Osteoblast (primary cell): ENCODE measurements at regions not wholly inside any gene's neighbourhood (a gene's known extent, or its start where the extent isn't known, plus 50 kb on each side); places are given as distances from the start of the nearest gene placed in this dataset.
A peak's percentile ranks its signal among the peaks of the same experiment; 100 is the strongest.

Experiments
- DNase-seq: peaks from one replicate; pipeline ENCODE4 v3.0.0; 2011; ENCODE audit warnings: low spot score, mixed read lengths; ENCODE audit not compliant: insufficient read length; ENCODE audit errors: missing footprints
- H2AFZ ChIP-seq: 2 replicates; pipeline ENCODE4 v1.6.0; 2011; ENCODE audit warnings: mild to moderate bottlenecking, low read length
- H3K27ac ChIP-seq: 2 replicates; pipeline ENCODE4 v1.5.1; 2011; ENCODE audit warnings: mild to moderate bottlenecking, low read depth, low read length, moderate library complexity
- H3K27me3 ChIP-seq: 2 replicates; pipeline ENCODE4 v1.6.0; 2012; ENCODE audit warnings: mild to moderate bottlenecking, control low read depth, inconsistent platforms, low read length, moderate library complexity; ENCODE audit not compliant: insufficient read depth
- H3K36me3 ChIP-seq: 2 replicates; pipeline ENCODE4 v1.5.1; 2011; ENCODE audit warnings: mild to moderate bottlenecking, low read length, control low read depth, moderate library complexity; ENCODE audit not compliant: insufficient read depth
- H3K4me1 ChIP-seq: 2 replicates; pipeline ENCODE4 v1.5.1; 2011; ENCODE audit warnings: mild to moderate bottlenecking, low read length, control low read depth, moderate library complexity; ENCODE audit not compliant: insufficient read depth
- H3K4me2 ChIP-seq: 2 replicates; pipeline ENCODE4 v1.6.0; 2011; ENCODE audit warnings: mild to moderate bottlenecking, low read length; ENCODE audit not compliant: insufficient read depth
- H3K4me3 ChIP-seq: fragments of 200-600 bp; sonication (generic); 3 replicates; pipeline ENCODE4 v1.5.1; 2012; ENCODE audit warnings: mild to moderate bottlenecking, low read length, inconsistent platforms; ENCODE audit not compliant: insufficient read depth
- H3K79me2 ChIP-seq: 2 replicates; pipeline ENCODE4 v1.6.0; 2012; ENCODE audit warnings: mild to moderate bottlenecking, low read length, control low read depth, inconsistent platforms; ENCODE audit not compliant: insufficient read depth
- H3K9me3 ChIP-seq: 2 replicates; pipeline ENCODE4 v1.5.1; 2011; ENCODE audit warnings: low read depth, low read length, control low read depth
- H4K20me1 ChIP-seq: 2 replicates; pipeline ENCODE4 v1.6.0; 2012; ENCODE audit warnings: mild to moderate bottlenecking, low read length, control low read depth; ENCODE audit not compliant: insufficient read depth
- TF ChIP-seq, protein P1 (sequence below): IDR thresholded peaks from 2 replicates; pipeline ENCODE4 v1.5.1; 2011; ENCODE audit warnings: mild to moderate bottlenecking, low read depth, low read length, moderate library complexity; ENCODE audit errors: extremely low read depth

DNA sequence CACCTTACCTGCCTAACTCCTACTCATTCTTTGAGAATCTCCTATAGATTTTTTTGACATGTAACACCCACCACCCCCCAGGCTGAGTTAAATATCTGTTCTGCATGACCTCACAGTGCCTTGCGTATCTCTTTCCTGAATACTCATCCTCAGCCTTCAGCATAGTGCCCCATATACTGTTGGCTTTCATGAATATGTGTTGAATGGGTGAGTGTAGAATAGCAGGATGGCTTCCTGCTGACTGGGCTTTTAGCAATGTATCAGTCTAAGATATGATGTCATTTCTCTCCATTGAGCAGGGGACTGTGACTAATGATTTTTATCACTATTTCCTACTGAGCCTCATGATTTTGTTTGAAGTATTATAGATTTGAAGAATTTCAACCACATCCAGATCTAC, 361.6 kb upstream of the MARCKS start:
- no peak for DNase-seq
- Histone ChIP-seq H3K4me2 (no peak overlapping the region), H3K4me3 (no peak overlapping the region), H2AFZ (no peak overlapping the region), H3K79me2 (no peaks in the 10 kb centered on the region), H3K27ac (peak overlapping the region; percentile 51), H3K27me3 (no peaks in the 10 kb centered on the region), H3K4me1 (peaks cover 11% of the 10 kb centered on the region), H3K9me3 (no peaks in the 10 kb centered on the region), H3K36me3 (no peaks in the 10 kb centered on the region), H4K20me1 (no peaks in the 10 kb centered on the region)
- TF ChIP-seq, protein P1, sequence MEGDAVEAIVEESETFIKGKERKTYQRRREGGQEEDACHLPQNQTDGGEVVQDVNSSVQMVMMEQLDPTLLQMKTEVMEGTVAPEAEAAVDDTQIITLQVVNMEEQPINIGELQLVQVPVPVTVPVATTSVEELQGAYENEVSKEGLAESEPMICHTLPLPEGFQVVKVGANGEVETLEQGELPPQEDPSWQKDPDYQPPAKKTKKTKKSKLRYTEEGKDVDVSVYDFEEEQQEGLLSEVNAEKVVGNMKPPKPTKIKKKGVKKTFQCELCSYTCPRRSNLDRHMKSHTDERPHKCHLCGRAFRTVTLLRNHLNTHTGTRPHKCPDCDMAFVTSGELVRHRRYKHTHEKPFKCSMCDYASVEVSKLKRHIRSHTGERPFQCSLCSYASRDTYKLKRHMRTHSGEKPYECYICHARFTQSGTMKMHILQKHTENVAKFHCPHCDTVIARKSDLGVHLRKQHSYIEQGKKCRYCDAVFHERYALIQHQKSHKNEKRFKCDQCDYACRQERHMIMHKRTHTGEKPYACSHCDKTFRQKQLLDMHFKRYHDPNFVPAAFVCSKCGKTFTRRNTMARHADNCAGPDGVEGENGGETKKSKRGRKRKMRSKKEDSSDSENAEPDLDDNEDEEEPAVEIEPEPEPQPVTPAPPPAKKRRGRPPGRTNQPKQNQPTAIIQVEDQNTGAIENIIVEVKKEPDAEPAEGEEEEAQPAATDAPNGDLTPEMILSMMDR = no peak

GRCh38 chr6:113496166-113496565, 361.0 kb upstream of the MARCKS start:
- DNase-seq = peak; percentile 50
- TF ChIP-seq, protein P1 = no peak
- Histone ChIP-seq H3K4me3 (no peak overlapping the region), H3K36me3 (no peaks in the 10 kb centered on the region), H2AFZ (peak overlapping the region; percentile 48), H3K79me2 (no peaks in the 10 kb centered on the region), H3K4me1 (peaks cover 11% of the 10 kb centered on the region), H3K4me2 (peak overlapping the region; percentile 23), H3K27ac (peak overlapping the region; percentile 51), H3K9me3 (no peaks in the 10 kb centered on the region), H4K20me1 (no peaks in the 10 kb centered on the region), H3K27me3 (no peaks in the 10 kb centered on the region)

GRCh38 chr6:113500221-113500620, 356.9 kb upstream of the MARCKS start:
- no peak for DNase-seq
- no peaks in the 10 kb centered on the region for H3K79me2 ChIP-seq
- no peak overlapping the region for H3K27ac ChIP-seq
- H3K4me2 ChIP-seq = no peak overlapping the region
- no peaks in the 10 kb centered on the region for H3K9me3 ChIP-seq
- no peak overlapping the region for H3K4me3 ChIP-seq
- TF ChIP-seq, protein P1 = no peak
- no peaks in the 10 kb centered on the region for H3K27me3 ChIP-seq
- H4K20me1 ChIP-seq = no peaks in the 10 kb centered on the region
- no peaks in the 10 kb centered on the region for H3K36me3 ChIP-seq
- no peak overlapping the region for H2AFZ ChIP-seq
- H3K4me1 ChIP-seq = peaks cover 11% of the 10 kb centered on the region

DNA sequence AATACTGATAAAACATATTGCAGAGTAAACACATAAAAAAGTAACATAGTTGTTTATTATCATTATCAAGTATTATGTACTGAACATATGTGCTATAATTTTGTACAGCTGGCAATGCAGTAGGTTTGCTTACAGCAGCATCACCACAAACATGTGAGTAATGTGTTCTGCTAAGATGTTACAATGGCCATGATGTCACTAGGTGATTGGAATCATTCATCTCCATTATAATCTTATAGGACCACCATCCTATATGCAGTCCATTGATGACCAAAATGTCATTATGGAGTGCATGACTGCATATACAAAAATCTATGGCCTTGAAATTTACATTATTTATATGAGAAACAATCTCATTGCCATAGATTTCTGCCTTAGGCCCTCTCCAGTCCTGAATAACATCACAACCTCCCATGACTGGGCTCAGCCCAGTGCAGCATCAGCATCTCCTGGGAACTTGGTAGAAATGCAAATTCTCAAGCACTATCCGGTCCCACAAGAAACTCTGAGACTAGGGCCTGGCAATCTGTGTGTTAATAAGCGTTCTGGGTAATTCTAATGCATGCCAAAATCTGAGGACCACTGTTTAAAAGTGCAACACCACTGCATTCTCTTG, 352.0 kb upstream of the MARCKS start:
- H3K27ac ChIP-seq = no peak overlapping the region
- no peak overlapping the region for H3K4me2 ChIP-seq
- DNase-seq = no peak
- no peak overlapping the region for H3K4me3 ChIP-seq
- no peaks in the 10 kb centered on the region for H3K79me2 ChIP-seq
- H3K9me3 ChIP-seq = no peaks in the 10 kb centered on the region
- TF ChIP-seq, protein P1 = no peak
- H3K27me3 ChIP-seq = no peaks in the 10 kb centered on the region
- no peaks in the 10 kb centered on the region for H3K4me1 ChIP-seq
- no peaks in the 10 kb centered on the region for H3K36me3 ChIP-seq
- no peaks in the 10 kb centered on the region for H4K20me1 ChIP-seq
- H2AFZ ChIP-seq = no peak overlapping the region
